ENCODE measurements at regions not wholly inside any gene's neighbourhood (a gene's known extent, or its start where the extent isn't known, plus 50 kb on each side); places are given as distances from the start of the nearest gene placed in this dataset.

GRCh38 chr2:195450552-195451113, 206.4 kb upstream of the SLC39A10 start:
- no peak for TF ChIP-seq EZH2 (IDR thresholded peaks at IDR 0.05; ENCODE audit: insufficient read depth, low read length)
- no peak for TF ChIP-seq CTCF (IDR thresholded peaks at IDR 0.05; ENCODE audit: insufficient read depth, low read depth, low read length)
